NB4 (cell line): ENCODE measurements at regions not wholly inside any gene's neighbourhood (a gene's known extent, or its start where the extent isn't known, plus 50 kb on each side); places are given as distances from the start of the nearest gene placed in this dataset.

Experiments used
- DNase-seq: peaks from one replicate; pipeline ENCODE4 v3.0.0; 2010; ENCODE audit warnings: low read depth
- H3K4me3 ChIP-seq: one replicate; pipeline ENCODE4 v1.5.1; 2011; ENCODE audit warnings: mild to moderate bottlenecking, low read depth, low read length, moderate library complexity
- CTCF ChIP-seq: IDR thresholded peaks from one replicate; pipeline ENCODE4 v1.5.1; 2012; ENCODE audit warnings: low read depth, low read length
- MAX ChIP-seq: IDR thresholded peaks from 2 replicates; pipeline ENCODE4 v1.6.1; 2011; ENCODE audit warnings: low read depth, low read length
- MYC ChIP-seq: IDR thresholded peaks from 2 replicates; pipeline ENCODE4 v1.6.1; 2011; ENCODE audit warnings: low read depth, low read length
- POLR2A ChIP-seq: IDR thresholded peaks from 2 replicates; pipeline ENCODE4 v1.6.1; 2011; ENCODE audit warnings: mild to moderate bottlenecking; ENCODE audit not compliant: insufficient read length; ENCODE audit errors: extremely low read depth

GRCh38 chr3:30260762-30261161 is 345.6 kb upstream of the TGFBR2 start:
- TF ChIP-seq MYC (no peak), POLR2A (no peak), MAX (no peak), CTCF (no peak)
- H3K4me3 ChIP-seq: no peak overlapping the region
- DNase-seq: no peak

- TF ChIP-seq MYC: no peak
- TF ChIP-seq POLR2A: no peak
- TF ChIP-seq CTCF: no peak
- no peak for TF ChIP-seq MAX
- no peak overlapping the region for H3K4me3 ChIP-seq
- peak; percentile 70 for DNase-seq
These were observed 343.0 kb upstream of the TGFBR2 start for GRCh38 chr3:30263238-30263924.

GRCh38 chr3:30263925-30264313 is 342.5 kb upstream of the TGFBR2 start:
- peak; percentile 20 for DNase-seq
- TF ChIP-seq POLR2A (no peak), MYC (no peak), CTCF (peak; percentile 9), MAX (no peak)
- H3K4me3 ChIP-seq: no peak overlapping the region

GRCh38 chr3:30266524-30266923 is 339.9 kb upstream of the TGFBR2 start:
- DNase-seq: no peak
- TF ChIP-seq POLR2A (no peak), MYC (no peak), MAX (no peak), CTCF (no peak)
- H3K4me3 ChIP-seq: no peak overlapping the region

GRCh38 chr3:30268288-30268687 is 338.1 kb upstream of the TGFBR2 start:
- DNase-seq: no peak
- no peak for TF ChIP-seq POLR2A
- TF ChIP-seq MAX: no peak
- TF ChIP-seq CTCF: no peak
- no peak for TF ChIP-seq MYC
- H3K4me3 ChIP-seq: no peak overlapping the region
